ENCODE measurements at regions not wholly inside any gene's neighbourhood (a gene's known extent, or its start where the extent isn't known, plus 50 kb on each side); places are given as distances from the start of the nearest gene placed in this dataset.
"Not testable (repeated sequence)": the region's sequence is repeated elsewhere in the genome, so short reads cannot be mapped to it uniquely, and the experiment has no call there.

DNA sequence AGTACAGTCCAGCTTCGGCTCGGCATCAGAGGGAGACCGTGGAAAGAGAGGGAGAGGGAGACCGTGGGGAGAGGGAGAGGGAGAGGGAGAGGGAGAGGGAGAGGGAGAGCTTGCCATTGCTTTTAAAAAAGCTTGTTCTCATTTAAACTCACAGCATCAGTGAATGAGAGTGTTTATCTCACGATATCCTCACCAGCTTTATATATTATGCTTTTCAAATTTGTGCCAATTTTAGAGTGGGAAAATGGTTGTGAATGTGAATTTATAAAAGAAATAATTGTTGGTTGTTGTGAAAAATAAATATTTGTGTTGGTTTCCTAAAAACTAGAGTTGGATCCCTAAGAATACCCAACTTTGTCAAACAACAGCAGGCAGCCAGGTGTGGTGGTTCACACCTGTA, 170.1 kb downstream of the NRN1 start:
- not testable (repeated sequence) for DNase-seq

DNA sequence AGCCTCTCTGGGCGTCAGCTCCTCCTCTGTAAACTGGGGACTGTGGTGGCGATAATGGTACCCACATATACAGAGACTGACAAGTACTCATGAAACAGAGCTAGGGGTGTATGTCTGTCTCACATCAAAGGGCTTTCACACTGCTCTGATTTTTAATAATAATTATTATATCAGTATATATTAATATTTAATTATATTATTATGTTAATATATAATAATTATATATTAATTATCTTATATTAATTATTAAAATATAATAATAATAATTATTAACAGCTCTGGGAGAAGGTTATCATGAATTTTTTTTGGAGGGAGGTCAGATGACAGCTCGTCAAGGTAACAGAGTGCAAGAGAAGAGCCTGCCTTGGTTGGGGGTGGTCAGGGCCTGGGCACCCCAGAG, 173.6 kb downstream of the NRN1 start:
- DNase-seq, result no peak

DNA sequence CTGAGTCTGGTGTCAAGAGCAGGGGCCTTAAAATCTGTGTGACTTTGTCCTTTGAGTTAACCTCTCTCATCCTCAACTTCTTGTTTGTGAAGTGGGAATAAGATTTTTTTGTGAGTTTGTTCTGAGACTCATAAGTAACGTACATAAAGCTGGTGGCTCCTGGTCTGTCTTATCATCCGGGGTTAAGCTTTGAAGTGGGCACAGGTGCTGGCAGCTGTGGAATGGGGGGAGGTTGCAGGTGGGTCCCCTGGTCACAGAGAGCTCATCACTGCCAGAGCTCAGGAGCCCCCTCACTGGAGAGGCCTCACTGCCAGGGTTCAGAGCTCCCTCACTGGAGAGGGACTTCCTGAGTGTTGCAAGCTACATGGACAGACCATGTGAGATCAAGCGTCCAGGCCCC, 174.1 kb downstream of the NRN1 start:
- DNase-seq, result no peak

DNA sequence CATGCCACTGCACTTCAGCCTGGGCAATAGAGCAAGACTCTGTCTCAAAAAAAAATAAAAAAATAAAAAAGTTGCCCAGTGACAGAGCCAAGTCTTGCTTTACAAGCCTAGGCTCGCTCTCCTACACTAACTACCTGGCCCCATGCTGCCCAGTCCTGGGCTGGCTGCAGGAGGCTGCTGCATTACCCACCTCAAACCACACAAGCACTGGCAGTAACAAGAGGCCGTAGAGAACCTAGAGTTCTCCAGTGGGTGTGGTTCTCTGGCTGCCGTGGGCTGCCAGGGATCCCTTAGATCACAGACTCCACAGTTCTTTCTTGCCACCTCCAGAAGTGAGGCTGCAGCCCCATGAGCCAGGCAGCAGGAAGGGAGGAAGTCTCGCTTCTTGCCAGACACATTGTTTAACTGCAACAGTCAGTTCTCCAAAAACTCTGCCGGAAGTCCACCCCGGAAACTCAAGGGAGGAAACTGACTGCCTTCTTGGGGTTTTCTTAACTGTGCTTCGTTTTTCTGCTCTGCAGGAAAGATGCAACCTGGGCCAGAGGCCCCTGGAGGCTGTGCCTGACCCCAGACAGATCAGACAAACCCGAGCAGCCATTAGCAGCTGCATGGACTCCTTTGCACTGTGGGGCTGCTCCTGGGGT, 175.4 kb downstream of the NRN1 start:
- peak; percentile 65 for DNase-seq

DNA sequence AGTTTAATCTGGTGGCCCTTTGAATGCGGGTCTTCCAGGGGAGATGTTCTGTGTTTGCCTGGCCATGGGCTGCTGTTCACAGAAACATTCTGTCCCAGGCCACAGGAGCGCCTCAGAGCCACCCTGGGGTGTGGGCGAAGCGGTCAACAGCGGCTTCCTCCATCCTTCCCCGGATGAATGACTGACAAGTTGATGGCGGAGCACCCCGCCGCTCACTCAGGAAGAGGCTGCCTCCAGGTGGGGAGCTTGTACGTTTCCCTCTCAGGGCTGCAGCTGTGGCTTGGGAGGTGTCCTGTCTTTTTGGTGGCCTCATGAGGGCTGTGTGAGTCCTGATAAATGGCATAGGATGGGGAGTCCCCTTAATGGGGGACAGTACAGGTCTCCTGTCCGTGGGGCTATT, 178.4 kb downstream of the NRN1 start:
- DNase-seq, result no peak

DNA sequence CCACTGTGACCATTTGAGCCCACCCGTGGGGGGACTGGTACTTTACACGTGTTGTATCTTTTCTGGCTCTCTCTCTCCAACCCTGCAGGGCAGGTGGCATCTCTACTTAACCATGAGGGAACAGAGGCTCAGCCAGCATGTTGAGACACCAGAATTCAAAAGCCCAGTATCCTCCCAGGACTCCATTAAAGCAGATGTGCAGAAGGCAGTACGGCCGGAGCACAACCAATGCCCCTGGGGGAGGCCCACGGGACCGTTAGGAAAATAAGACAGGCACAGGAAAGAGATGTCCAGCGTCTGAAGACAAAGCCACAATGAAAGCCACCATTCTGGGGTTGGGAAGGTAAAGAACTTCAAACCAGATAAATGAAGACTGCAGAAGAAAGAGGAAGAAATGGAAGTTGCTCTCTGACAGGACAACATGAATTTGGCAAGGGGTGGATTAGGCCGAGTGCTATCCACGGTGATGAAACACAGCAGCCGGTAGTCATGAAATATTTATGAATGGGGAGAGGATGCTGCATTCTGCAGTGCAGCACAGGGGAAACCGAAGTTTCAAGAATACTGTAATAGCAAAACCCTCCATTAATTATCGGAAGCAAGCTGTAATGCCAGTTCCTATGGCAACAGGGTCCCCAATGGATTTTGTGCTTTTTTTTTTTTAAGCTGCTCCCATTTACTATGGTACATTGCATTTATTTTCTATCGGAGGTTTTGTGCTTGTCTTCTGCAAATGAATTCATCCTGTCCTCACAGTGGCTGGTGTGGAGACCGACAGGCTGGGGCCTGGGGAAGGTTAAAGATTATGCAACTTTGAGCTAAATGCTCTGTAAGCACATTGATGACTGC, 179.4 kb downstream of the NRN1 start:
- no peak for DNase-seq

DNA sequence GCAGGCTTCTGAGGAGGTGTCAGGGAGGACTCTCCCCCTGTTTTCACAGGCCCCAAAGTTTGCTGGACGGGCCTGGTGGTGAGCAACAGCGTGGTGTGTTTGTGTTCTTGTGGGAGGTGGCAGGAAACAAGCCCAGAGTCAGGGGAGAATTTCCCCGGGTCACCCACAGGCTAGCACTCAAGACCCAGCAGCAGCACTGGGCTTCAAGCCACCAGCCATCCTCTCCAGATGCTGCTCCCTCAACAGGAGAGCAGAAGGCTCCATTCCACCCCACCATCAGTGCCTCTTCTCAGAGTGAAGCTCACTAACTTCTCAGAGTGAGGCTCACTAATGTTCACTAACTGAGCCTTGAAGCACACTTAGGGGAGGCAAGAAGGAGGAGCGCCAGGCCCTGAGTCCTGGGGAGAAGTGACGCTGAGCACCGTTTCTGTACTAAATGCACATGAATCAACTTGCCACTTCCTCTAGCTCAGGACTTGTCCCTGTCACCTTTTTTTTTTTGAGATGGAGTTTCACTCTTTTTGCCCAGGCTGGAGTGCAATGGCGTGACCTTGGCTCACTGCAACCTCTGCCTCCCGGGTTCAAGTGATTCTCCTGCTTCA, 182.2 kb downstream of the NRN1 start:
- DNase-seq, result not testable (repeated sequence)
